Caco-2 (cell line): ENCODE measurements at regions not wholly inside any gene's neighbourhood (a gene's known extent, or its start where the extent isn't known, plus 50 kb on each side); places are given as distances from the start of the nearest gene placed in this dataset.

Experiments
- BruUV-seq: library from RNA; stranded (reverse); fragments of 400-500 nt; replicated peaks from 2 replicates; lab custom pipeline; 2021; lab: Mats Ljungman, UMichigan
- CTCF ChIA-PET: fragments of 300-600 bp; sonication (Branson Sonifier 250); formaldehyde crosslinking; loops from one replicate; lab custom pipeline; 2022; ENCODE audit warnings: antibody characterized with exemption; lab: Charles Lee
- POLR2A ChIA-PET: fragments of 300-600 bp; sonication (Branson Sonifier 250); formaldehyde crosslinking; loops from one replicate; lab custom pipeline; 2022; ENCODE audit warnings: antibody characterized with exemption; lab: Charles Lee
- DNase-seq, 2 experiments: peaks; one replicate each; pipeline versions ENCODE4 v3.0.0 to v3.0.0-alpha.2; 2020 to 2022
- H3K27me3 ChIP-seq: replicated peaks from 2 replicates; pipeline ENCODE4 v1.6.0; 2011; ENCODE audit warnings: low read length; ENCODE audit not compliant: control insufficient read depth, insufficient read depth
- H3K36me3 ChIP-seq: 2 replicates; pipeline ENCODE4 v1.5.1; 2011; ENCODE audit warnings: low read length; ENCODE audit not compliant: control insufficient read depth, insufficient read depth
- H3K4me1 ChIP-seq: fragments of 250-450 bp; sonication (Bioruptor Pico); 2 replicates; pipeline ENCODE4 v1.5.1; 2020; ENCODE audit warnings: mild to moderate bottlenecking
- H3K4me3 ChIP-seq: 2 replicates; pipeline ENCODE4 v1.5.1; 2011; ENCODE audit warnings: low read depth, mild to moderate bottlenecking, control low read depth, low read length
- H3K9me3 ChIP-seq: fragments of 250-450 bp; sonication (Bioruptor Pico); 2 replicates; pipeline ENCODE4 v1.5.1; 2020; ENCODE audit warnings: mild to moderate bottlenecking, moderate library complexity
- H3K27ac Mint-ChIP-seq: one replicate; pipeline ENCODE4 v1.8.0; 2022; ENCODE audit warnings: mixed read lengths; ENCODE audit not compliant: unreplicated experiment
- H3K27me3 Mint-ChIP-seq: one replicate; pipeline ENCODE4 v1.8.0; 2022; ENCODE audit warnings: mixed read lengths; ENCODE audit not compliant: insufficient read depth, unreplicated experiment
- H3K36me3 Mint-ChIP-seq: one replicate; pipeline ENCODE4 v1.8.0; 2022; ENCODE audit warnings: mild to moderate bottlenecking, mixed read lengths; ENCODE audit not compliant: insufficient read depth, unreplicated experiment
- H3K4me1 Mint-ChIP-seq: one replicate; pipeline ENCODE4 v1.8.0; 2022; ENCODE audit warnings: low read depth, mixed read lengths; ENCODE audit not compliant: unreplicated experiment
- H3K4me3 Mint-ChIP-seq: one replicate; pipeline ENCODE4 v1.8.0; 2022; ENCODE audit warnings: mild to moderate bottlenecking, moderate library complexity, mixed read lengths; ENCODE audit not compliant: unreplicated experiment
- H3K9me3 Mint-ChIP-seq: one replicate; pipeline ENCODE4 v1.8.0; 2022; ENCODE audit warnings: mixed read lengths; ENCODE audit not compliant: unreplicated experiment
- CTCF ChIP-seq, 2 experiments: fragments of 200-600 bp in 1 of 2; IDR thresholded peaks; 1 replicate in 1 of 2; 2 replicates in 1 of 2; pipeline versions ENCODE4 v1.5.1 to v1.8.0; 2011 to 2022; ENCODE audit warnings: antibody characterized with exemption in 1 of 2, control low read depth in 1 of 2, inconsistent platforms in 1 of 2, low read depth in 1 of 2, low read length in 1 of 2, mild to moderate bottlenecking in 1 of 2, moderate library complexity in 1 of 2; ENCODE audit not compliant: insufficient read depth in 1 of 2, severe bottlenecking in 1 of 2, unreplicated experiment in 1 of 2
- intact Hi-C: fragments of 100-400 bp; cut with micrococcal nuclease; formaldehyde crosslinking; loops from one replicate; pipeline ENCODE4 v1.10.0; 2022; ENCODE audit not compliant: unreplicated experiment

GRCh38 chr1:116252271-116252670, 120.8 kb upstream of the ATP1A1 start:
- Histone ChIP-seq H3K9me3 (no peaks in the 10 kb centered on the region), H3K27me3 (no peaks in the 10 kb centered on the region), H3K4me1 (no peaks in the 10 kb centered on the region), H3K4me3 (no peak overlapping the region), H3K36me3 (no peaks in the 10 kb centered on the region)
- DNase-seq: no peak
- Mint-ChIP-seq H3K27ac (no peak overlapping the region), H3K27me3 (no peaks in the 10 kb centered on the region), H3K4me3 (no peak overlapping the region), H3K9me3 (peaks cover 9% of the 10 kb centered on the region), H3K4me1 (peaks cover 11% of the 10 kb centered on the region), H3K36me3 (no peaks in the 10 kb centered on the region)
- POLR2A ChIA-PET: no interaction called here
- no TSS peak for BruUV-seq
- CTCF ChIA-PET: interaction anchor here (0.6 kb wide), 1 partner anchor 97 kb away, joined by 4 read pairs; no protein-coding TSS in a partner anchor
- no peak for TF ChIP-seq CTCF (IDR thresholded peaks at IDR 0.05; ENCODE audit: insufficient read depth in 1 of 2, low read depth in 1 of 2, low read length in 1 of 2, severe bottlenecking in 1 of 2, unreplicated experiment in 1 of 2)
- intact Hi-C loops: no loop called here

- intact Hi-C loops: no loop called here
- no peak for TF ChIP-seq CTCF (IDR thresholded peaks at IDR 0.05; ENCODE audit: insufficient read depth in 1 of 2, low read depth in 1 of 2, low read length in 1 of 2, severe bottlenecking in 1 of 2, unreplicated experiment in 1 of 2)
- Mint-ChIP-seq H3K27me3 (no peaks in the 10 kb centered on the region), H3K27ac (no peak overlapping the region), H3K9me3 (peaks cover 9% of the 10 kb centered on the region), H3K4me1 (peaks cover 11% of the 10 kb centered on the region), H3K36me3 (no peaks in the 10 kb centered on the region), H3K4me3 (no peak overlapping the region)
- no peaks in the 10 kb centered on the region for H3K27me3 ChIP-seq
- H3K4me1 ChIP-seq: no peaks in the 10 kb centered on the region
- no peaks in the 10 kb centered on the region for H3K36me3 ChIP-seq
- DNase-seq: no peak
- POLR2A ChIA-PET: no interaction called here
- H3K9me3 ChIP-seq: no peaks in the 10 kb centered on the region
- H3K4me3 ChIP-seq: no peak overlapping the region
- CTCF ChIA-PET: interaction anchor here (0.6 to 0.7 kb wide), 2 partner anchors 80 to 97 kb away, joined by 4 to 5 read pairs; no protein-coding TSS in a partner anchor
- no TSS peak for BruUV-seq
Measured at GRCh38 chr1:116252785-116253184, 120.3 kb upstream of the ATP1A1 start.

GRCh38 chr1:116253566-116254382, 119.3 kb upstream of the ATP1A1 start:
- DNase-seq: no peak
- Histone ChIP-seq H3K36me3 (no peaks in the 10 kb centered on the region), H3K27me3 (no peaks in the 10 kb centered on the region), H3K4me3 (no peak overlapping the region), H3K4me1 (no peaks in the 10 kb centered on the region), H3K9me3 (no peaks in the 10 kb centered on the region)
- Mint-ChIP-seq H3K27me3 (no peaks in the 10 kb centered on the region), H3K36me3 (no peaks in the 10 kb centered on the region), H3K9me3 (peaks cover 9% of the 10 kb centered on the region), H3K27ac (no peak overlapping the region), H3K4me1 (peaks cover 11% of the 10 kb centered on the region), H3K4me3 (no peak overlapping the region)
- ChIA-PET CTCF (interaction anchor here (0.7 kb wide), 1 partner anchor 81 kb away, joined by 5 read pairs; no protein-coding TSS in a partner anchor), POLR2A (no interaction called here)
- BruUV-seq: no TSS peak
- intact Hi-C loops: no loop called here
- TF ChIP-seq CTCF (IDR thresholded peaks at IDR 0.05; ENCODE audit: insufficient read depth in 1 of 2, low read depth in 1 of 2, low read length in 1 of 2, severe bottlenecking in 1 of 2, unreplicated experiment in 1 of 2): no peak
